ENCODE measurements at regions not wholly inside any gene's neighbourhood (a gene's known extent, or its start where the extent isn't known, plus 50 kb on each side); places are given as distances from the start of the nearest gene placed in this dataset.
"Not testable (repeated sequence)": the region's sequence is repeated elsewhere in the genome, so short reads cannot be mapped to it uniquely, and the experiment has no call there.

GRCh38 chr5:39720136-39720535 lies 295.4 kb upstream of the DAB2 start:
- DNase-seq (ENCODE audit: low spot score) (no peak), ATAC-seq (no peak)
- intact Hi-C loops (cut with DNase I), result no loop called here

- intact Hi-C loops (cut with DNase I), result loop anchor here (10.0 kb wide), 1 partner anchor 967 kb away; no protein-coding TSS in a partner anchor
- ATAC-seq (no peak), DNase-seq (ENCODE audit: low spot score) (no peak)
Measured at GRCh38 chr5:39717176-39717897, 292.6 kb upstream of the DAB2 start.

GRCh38 chr5:39716532-39717028 lies 291.8 kb upstream of the DAB2 start:
- DNase-seq (ENCODE audit: low spot score) (no peak), ATAC-seq (peak; percentile 51)
- intact Hi-C loops (cut with DNase I), result loop anchor here (10.0 kb wide), 1 partner anchor 968 kb away; no protein-coding TSS in a partner anchor

- peak; percentile 82 for ATAC-seq
- DNase-seq (ENCODE audit: low spot score), result no peak
- intact Hi-C loops (cut with DNase I), result loop anchor here (10.0 kb wide), 1 partner anchor 971 kb away; no protein-coding TSS in a partner anchor
Measured at GRCh38 chr5:39714036-39714698, 289.4 kb upstream of the DAB2 start.

GRCh38 chr5:39713250-39713916 lies 288.6 kb upstream of the DAB2 start:
- peak; percentile 82 for ATAC-seq
- intact Hi-C loops (cut with DNase I), result loop anchor here (10.0 kb wide), 1 partner anchor 971 kb away; no protein-coding TSS in a partner anchor
- no peak for DNase-seq (ENCODE audit: low spot score)

- intact Hi-C loops (cut with DNase I), result loop anchor here (10.0 kb wide), 1 partner anchor 972 kb away; no protein-coding TSS in a partner anchor
- no peak for DNase-seq (ENCODE audit: low spot score)
- no peak for ATAC-seq
Measured at GRCh38 chr5:39712316-39713249, 287.8 kb upstream of the DAB2 start.

GRCh38 chr5:39711821-39712220 lies 287.0 kb upstream of the DAB2 start:
- intact Hi-C loops (cut with DNase I), result loop anchor here (10.0 kb wide), 1 partner anchor 973 kb away; no protein-coding TSS in a partner anchor
- DNase-seq (ENCODE audit: low spot score) (no peak), ATAC-seq (no peak)

- DNase-seq (ENCODE audit: low spot score) (no peak), ATAC-seq (no peak)
- intact Hi-C loops (cut with DNase I), result no loop called here
Measured at GRCh38 chr5:39709032-39709431, 284.3 kb upstream of the DAB2 start.

- intact Hi-C loops (cut with DNase I), result no loop called here
- DNase-seq (ENCODE audit: low spot score) (no peak), ATAC-seq (no peak)
Measured at GRCh38 chr5:39702928-39703327, 278.1 kb upstream of the DAB2 start.

- ATAC-seq (no peak), DNase-seq (ENCODE audit: low spot score) (no peak)
- intact Hi-C loops (cut with DNase I), result no loop called here
Measured at GRCh38 chr5:39700523-39700922, 275.7 kb upstream of the DAB2 start.

- DNase-seq (ENCODE audit: low spot score) (no peak), ATAC-seq (no peak)
- intact Hi-C loops (cut with DNase I), result no loop called here
Measured at GRCh38 chr5:39698838-39699560, 274.2 kb upstream of the DAB2 start.

- intact Hi-C loops (cut with DNase I), result no loop called here
- no peak for DNase-seq (ENCODE audit: low spot score)
- ATAC-seq, result no peak
Measured at GRCh38 chr5:39697881-39698280, 273.1 kb upstream of the DAB2 start.

GRCh38 chr5:39696672-39697398 lies 272.1 kb upstream of the DAB2 start:
- intact Hi-C loops (cut with DNase I), result no loop called here
- DNase-seq (ENCODE audit: low spot score) (no peak), ATAC-seq (no peak)

- intact Hi-C loops (cut with DNase I), result no loop called here
- DNase-seq (ENCODE audit: low spot score), result no peak
- no peak for ATAC-seq
Measured at GRCh38 chr5:39691993-39692392, 267.2 kb upstream of the DAB2 start.

- intact Hi-C loops (cut with DNase I), result no loop called here
- no peak for ATAC-seq
- DNase-seq (ENCODE audit: low spot score), result no peak
Measured at GRCh38 chr5:39691136-39691535, 266.4 kb upstream of the DAB2 start.

GRCh38 chr5:39689919-39690318 lies 265.1 kb upstream of the DAB2 start:
- DNase-seq (ENCODE audit: low spot score) (no peak), ATAC-seq (no peak)
- intact Hi-C loops (cut with DNase I), result no loop called here

- intact Hi-C loops (cut with DNase I); ATAC-seq; DNase-seq (ENCODE audit: low spot score): not testable (repeated sequence)
Measured at GRCh38 chr5:39687924-39688323, 263.1 kb upstream of the DAB2 start.
